ENCODE measurements at regions not wholly inside any gene's neighbourhood (a gene's known extent, or its start where the extent isn't known, plus 50 kb on each side); places are given as distances from the start of the nearest gene placed in this dataset.

- Histone ChIP-seq H3K4me3 (replicated peaks; ENCODE audit: insufficient read depth, low read length) (no peak overlapping the region), H3K27ac (replicated peaks) (no peak overlapping the region), H3K27me3 (ENCODE audit: insufficient read depth, poor library complexity, severe bottlenecking) (no peaks in the 10 kb centered on the region)
- DNase-seq (ENCODE audit: low read depth in 1 of 2, low spot score in 1 of 2) = no peak
- TF ChIP-seq POLR2AphosphoS5 (IDR thresholded peaks at IDR 0.05; ENCODE audit: low read depth) (no peak), CTCF (IDR thresholded peaks at IDR 0.05; ENCODE audit: insufficient read depth, low read length) (no peak), SPI1 (IDR thresholded peaks at IDR 0.05; ENCODE audit: borderline replicate concordance, low read depth) (no peak), GABPA (IDR thresholded peaks at IDR 0.05; ENCODE audit: low read depth) (no peak), REST (IDR thresholded peaks at IDR 0.05; ENCODE audit: insufficient replicate concordance, low read depth) (no peak)
Measured at GRCh38 chr4:135824759-135825296, 1623.2 kb upstream of the PABPC4L start.

GRCh38 chr4:135804785-135805184, 1603.2 kb upstream of the PABPC4L start:
- no peaks in the 10 kb centered on the region for H3K27me3 ChIP-seq (ENCODE audit: insufficient read depth, poor library complexity, severe bottlenecking)
- H3K4me3 ChIP-seq (replicated peaks; ENCODE audit: insufficient read depth, low read length) = no peak overlapping the region
- H3K27ac ChIP-seq (replicated peaks) = no peak overlapping the region
- no peak for DNase-seq (ENCODE audit: low read depth in 1 of 2, low spot score in 1 of 2)
- TF ChIP-seq SPI1 (IDR thresholded peaks at IDR 0.05; ENCODE audit: borderline replicate concordance, low read depth) (no peak), GABPA (IDR thresholded peaks at IDR 0.05; ENCODE audit: low read depth) (no peak), POLR2AphosphoS5 (IDR thresholded peaks at IDR 0.05; ENCODE audit: low read depth) (no peak), CTCF (IDR thresholded peaks at IDR 0.05; ENCODE audit: insufficient read depth, low read length) (no peak), REST (IDR thresholded peaks at IDR 0.05; ENCODE audit: insufficient replicate concordance, low read depth) (no peak)

GRCh38 chr4:135777361-135777760, 1575.8 kb upstream of the PABPC4L start:
- H3K27me3 ChIP-seq (ENCODE audit: insufficient read depth, poor library complexity, severe bottlenecking) = no peaks in the 10 kb centered on the region
- DNase-seq (ENCODE audit: low read depth in 1 of 2, low spot score in 1 of 2) = no peak
- no peak overlapping the region for H3K27ac ChIP-seq (replicated peaks)
- TF ChIP-seq GABPA (IDR thresholded peaks at IDR 0.05; ENCODE audit: low read depth) (no peak), SPI1 (IDR thresholded peaks at IDR 0.05; ENCODE audit: borderline replicate concordance, low read depth) (no peak)
- H3K4me3 ChIP-seq (replicated peaks; ENCODE audit: insufficient read depth, low read length) = no peak overlapping the region

- no peak overlapping the region for H3K4me3 ChIP-seq (replicated peaks; ENCODE audit: insufficient read depth, low read length)
- TF ChIP-seq GABPA (IDR thresholded peaks at IDR 0.05; ENCODE audit: low read depth) = no peak
- TF ChIP-seq CTCF (IDR thresholded peaks at IDR 0.05; ENCODE audit: insufficient read depth, low read length) = no peak
- no peak for TF ChIP-seq REST (IDR thresholded peaks at IDR 0.05; ENCODE audit: insufficient replicate concordance, low read depth)
- no peak for TF ChIP-seq POLR2AphosphoS5 (IDR thresholded peaks at IDR 0.05; ENCODE audit: low read depth)
- TF ChIP-seq SPI1 (IDR thresholded peaks at IDR 0.05; ENCODE audit: borderline replicate concordance, low read depth) = no peak
- no peak for DNase-seq (ENCODE audit: low read depth in 1 of 2, low spot score in 1 of 2)
- no peaks in the 10 kb centered on the region for H3K27me3 ChIP-seq (ENCODE audit: insufficient read depth, poor library complexity, severe bottlenecking)
- H3K27ac ChIP-seq (replicated peaks) = no peak overlapping the region
Measured at GRCh38 chr4:135775909-135776308, 1574.3 kb upstream of the PABPC4L start.

Data from HL-60 (cell line).